HEK293 (cell line): ENCODE measurements at regions not wholly inside any gene's neighbourhood (a gene's known extent, or its start where the extent isn't known, plus 50 kb on each side); places are given as distances from the start of the nearest gene placed in this dataset.

Experiments
- ATF2 ChIP-seq: fragments of 450-650 bp; formaldehyde crosslinking; IDR thresholded peaks from 2 replicates; pipeline ENCODE4 v1.5.1; 2016; ENCODE audit warnings: missing biosample characterization, missing genetic modification characterization, low read depth
- GLI2 ChIP-seq: fragments of 450-650 bp; formaldehyde crosslinking; IDR thresholded peaks from 2 replicates; pipeline ENCODE4; 2017; ENCODE audit warnings: missing biosample characterization, missing genetic modification characterization, low read depth, borderline replicate concordance
- GLI4 ChIP-seq: fragments of 450-650 bp; formaldehyde crosslinking; IDR thresholded peaks from 2 replicates; pipeline ENCODE4 v1.5.1; 2016; ENCODE audit warnings: missing biosample characterization, missing genetic modification characterization
- TCF7L2 ChIP-seq: IDR thresholded peaks from 2 replicates; pipeline ENCODE4 v1.6.1; 2011; ENCODE audit warnings: low read depth, mild to moderate bottlenecking, inconsistent platforms, low read length, moderate library complexity, borderline replicate concordance
- WT1 ChIP-seq: fragments of 450-650 bp; formaldehyde crosslinking; IDR thresholded peaks from 2 replicates; pipeline ENCODE4 v1.5.1; 2016; ENCODE audit warnings: missing biosample characterization, missing genetic modification characterization
- YY1 ChIP-seq: fragments of 450-650 bp; formaldehyde crosslinking; IDR thresholded peaks from 2 replicates; pipeline ENCODE4 v1.5.1; 2018; ENCODE audit warnings: missing biosample characterization, missing genetic modification characterization
- ZBTB1 ChIP-seq: fragments of 450-650 bp; formaldehyde crosslinking; IDR thresholded peaks from 2 replicates; pipeline ENCODE4 v1.5.1; 2016; ENCODE audit warnings: missing biosample characterization, missing genetic modification characterization
- ZNF324 ChIP-seq: fragments of 450-650 bp; formaldehyde crosslinking; IDR thresholded peaks from 2 replicates; pipeline ENCODE4 v1.5.1; 2016; ENCODE audit warnings: missing biosample characterization, missing genetic modification characterization
- ZNF37A ChIP-seq: fragments of 450-650 bp; IDR thresholded peaks from 2 replicates; pipeline ENCODE4 v1.5.1; 2018; ENCODE audit warnings: missing biosample characterization, missing genetic modification characterization
- TF ChIP-seq, protein P1 (sequence below): fragments of 450-650 bp; formaldehyde crosslinking; IDR thresholded peaks from 2 replicates; pipeline ENCODE4 v1.5.1; 2016; ENCODE audit warnings: missing biosample characterization, missing genetic modification characterization
- TF ChIP-seq, protein P2 (sequence below): fragments of 450-650 bp; formaldehyde crosslinking; IDR thresholded peaks from 2 replicates; pipeline ENCODE4 v1.5.1; 2016; ENCODE audit warnings: missing biosample characterization, missing genetic modification characterization
- TF ChIP-seq, protein P3 (sequence below): fragments of 450-650 bp; IDR thresholded peaks from 2 replicates; pipeline ENCODE4 v1.5.1; 2018; ENCODE audit warnings: missing biosample characterization, missing genetic modification characterization
- TF ChIP-seq, protein P4 (sequence below): fragments of 450-650 bp; formaldehyde crosslinking; IDR thresholded peaks from 2 replicates; pipeline ENCODE4 v1.5.1; 2016; ENCODE audit warnings: missing biosample characterization, missing genetic modification characterization, low read depth

- TF ChIP-seq, protein P1, sequence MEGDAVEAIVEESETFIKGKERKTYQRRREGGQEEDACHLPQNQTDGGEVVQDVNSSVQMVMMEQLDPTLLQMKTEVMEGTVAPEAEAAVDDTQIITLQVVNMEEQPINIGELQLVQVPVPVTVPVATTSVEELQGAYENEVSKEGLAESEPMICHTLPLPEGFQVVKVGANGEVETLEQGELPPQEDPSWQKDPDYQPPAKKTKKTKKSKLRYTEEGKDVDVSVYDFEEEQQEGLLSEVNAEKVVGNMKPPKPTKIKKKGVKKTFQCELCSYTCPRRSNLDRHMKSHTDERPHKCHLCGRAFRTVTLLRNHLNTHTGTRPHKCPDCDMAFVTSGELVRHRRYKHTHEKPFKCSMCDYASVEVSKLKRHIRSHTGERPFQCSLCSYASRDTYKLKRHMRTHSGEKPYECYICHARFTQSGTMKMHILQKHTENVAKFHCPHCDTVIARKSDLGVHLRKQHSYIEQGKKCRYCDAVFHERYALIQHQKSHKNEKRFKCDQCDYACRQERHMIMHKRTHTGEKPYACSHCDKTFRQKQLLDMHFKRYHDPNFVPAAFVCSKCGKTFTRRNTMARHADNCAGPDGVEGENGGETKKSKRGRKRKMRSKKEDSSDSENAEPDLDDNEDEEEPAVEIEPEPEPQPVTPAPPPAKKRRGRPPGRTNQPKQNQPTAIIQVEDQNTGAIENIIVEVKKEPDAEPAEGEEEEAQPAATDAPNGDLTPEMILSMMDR (tag by site-specific recombination): no peak
- TF ChIP-seq, protein P2, sequence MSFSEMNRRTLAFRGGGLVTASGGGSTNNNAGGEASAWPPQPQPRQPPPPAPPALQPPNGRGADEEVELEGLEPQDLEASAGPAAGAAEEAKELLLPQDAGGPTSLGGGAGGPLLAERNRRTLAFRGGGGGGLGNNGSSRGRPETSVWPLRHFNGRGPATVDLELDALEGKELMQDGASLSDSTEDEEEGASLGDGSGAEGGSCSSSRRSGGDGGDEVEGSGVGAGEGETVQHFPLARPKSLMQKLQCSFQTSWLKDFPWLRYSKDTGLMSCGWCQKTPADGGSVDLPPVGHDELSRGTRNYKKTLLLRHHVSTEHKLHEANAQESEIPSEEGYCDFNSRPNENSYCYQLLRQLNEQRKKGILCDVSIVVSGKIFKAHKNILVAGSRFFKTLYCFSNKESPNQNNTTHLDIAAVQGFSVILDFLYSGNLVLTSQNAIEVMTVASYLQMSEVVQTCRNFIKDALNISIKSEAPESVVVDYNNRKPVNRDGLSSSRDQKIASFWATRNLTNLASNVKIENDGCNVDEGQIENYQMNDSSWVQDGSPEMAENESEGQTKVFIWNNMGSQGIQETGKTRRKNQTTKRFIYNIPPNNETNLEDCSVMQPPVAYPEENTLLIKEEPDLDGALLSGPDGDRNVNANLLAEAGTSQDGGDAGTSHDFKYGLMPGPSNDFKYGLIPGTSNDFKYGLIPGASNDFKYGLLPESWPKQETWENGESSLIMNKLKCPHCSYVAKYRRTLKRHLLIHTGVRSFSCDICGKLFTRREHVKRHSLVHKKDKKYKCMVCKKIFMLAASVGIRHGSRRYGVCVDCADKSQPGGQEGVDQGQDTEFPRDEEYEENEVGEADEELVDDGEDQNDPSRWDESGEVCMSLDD: no peak
- no peak for TF ChIP-seq YY1 (tag by site-specific recombination)
- no peak for TF ChIP-seq ZNF37A (tag by site-specific recombination)
- no peak for TF ChIP-seq TCF7L2
- TF ChIP-seq, protein P3, sequence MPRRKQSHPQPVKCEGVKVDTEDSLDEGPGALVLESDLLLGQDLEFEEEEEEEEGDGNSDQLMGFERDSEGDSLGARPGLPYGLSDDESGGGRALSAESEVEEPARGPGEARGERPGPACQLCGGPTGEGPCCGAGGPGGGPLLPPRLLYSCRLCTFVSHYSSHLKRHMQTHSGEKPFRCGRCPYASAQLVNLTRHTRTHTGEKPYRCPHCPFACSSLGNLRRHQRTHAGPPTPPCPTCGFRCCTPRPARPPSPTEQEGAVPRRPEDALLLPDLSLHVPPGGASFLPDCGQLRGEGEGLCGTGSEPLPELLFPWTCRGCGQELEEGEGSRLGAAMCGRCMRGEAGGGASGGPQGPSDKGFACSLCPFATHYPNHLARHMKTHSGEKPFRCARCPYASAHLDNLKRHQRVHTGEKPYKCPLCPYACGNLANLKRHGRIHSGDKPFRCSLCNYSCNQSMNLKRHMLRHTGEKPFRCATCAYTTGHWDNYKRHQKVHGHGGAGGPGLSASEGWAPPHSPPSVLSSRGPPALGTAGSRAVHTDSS: no peak
- TF ChIP-seq GLI4 (tag by site-specific recombination): no peak
- TF ChIP-seq ZNF324 (tag by site-specific recombination): no peak
- TF ChIP-seq WT1 (tag by site-specific recombination): no peak
- no peak for TF ChIP-seq ZBTB1
- no peak for TF ChIP-seq ATF2 (tag by site-specific recombination)
- TF ChIP-seq, protein P4, sequence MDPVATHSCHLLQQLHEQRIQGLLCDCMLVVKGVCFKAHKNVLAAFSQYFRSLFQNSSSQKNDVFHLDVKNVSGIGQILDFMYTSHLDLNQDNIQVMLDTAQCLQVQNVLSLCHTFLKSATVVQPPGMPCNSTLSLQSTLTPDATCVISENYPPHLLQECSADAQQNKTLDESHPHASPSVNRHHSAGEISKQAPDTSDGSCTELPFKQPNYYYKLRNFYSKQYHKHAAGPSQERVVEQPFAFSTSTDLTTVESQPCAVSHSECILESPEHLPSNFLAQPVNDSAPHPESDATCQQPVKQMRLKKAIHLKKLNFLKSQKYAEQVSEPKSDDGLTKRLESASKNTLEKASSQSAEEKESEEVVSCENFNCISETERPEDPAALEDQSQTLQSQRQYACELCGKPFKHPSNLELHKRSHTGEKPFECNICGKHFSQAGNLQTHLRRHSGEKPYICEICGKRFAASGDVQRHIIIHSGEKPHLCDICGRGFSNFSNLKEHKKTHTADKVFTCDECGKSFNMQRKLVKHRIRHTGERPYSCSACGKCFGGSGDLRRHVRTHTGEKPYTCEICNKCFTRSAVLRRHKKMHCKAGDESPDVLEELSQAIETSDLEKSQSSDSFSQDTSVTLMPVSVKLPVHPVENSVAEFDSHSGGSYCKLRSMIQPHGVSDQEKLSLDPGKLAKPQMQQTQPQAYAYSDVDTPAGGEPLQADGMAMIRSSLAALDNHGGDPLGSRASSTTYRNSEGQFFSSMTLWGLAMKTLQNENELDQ (tag by site-specific recombination): no peak
- no peak for TF ChIP-seq GLI2 (tag by site-specific recombination)
Observed at GRCh38 chr2:382728-383022, 94.8 kb upstream of the ALKAL2 start.
